Activated T-cell treated with anti-CD3 and anti-CD28 coated beads for 4 hours (primary cell): ENCODE measurements at regions not wholly inside any gene's neighbourhood (a gene's known extent, or its start where the extent isn't known, plus 50 kb on each side); places are given as distances from the start of the nearest gene placed in this dataset.

Experiments
- DNase-seq: peaks from one replicate; pipeline ENCODE4 v3.0.0-alpha.2; 2020

DNA sequence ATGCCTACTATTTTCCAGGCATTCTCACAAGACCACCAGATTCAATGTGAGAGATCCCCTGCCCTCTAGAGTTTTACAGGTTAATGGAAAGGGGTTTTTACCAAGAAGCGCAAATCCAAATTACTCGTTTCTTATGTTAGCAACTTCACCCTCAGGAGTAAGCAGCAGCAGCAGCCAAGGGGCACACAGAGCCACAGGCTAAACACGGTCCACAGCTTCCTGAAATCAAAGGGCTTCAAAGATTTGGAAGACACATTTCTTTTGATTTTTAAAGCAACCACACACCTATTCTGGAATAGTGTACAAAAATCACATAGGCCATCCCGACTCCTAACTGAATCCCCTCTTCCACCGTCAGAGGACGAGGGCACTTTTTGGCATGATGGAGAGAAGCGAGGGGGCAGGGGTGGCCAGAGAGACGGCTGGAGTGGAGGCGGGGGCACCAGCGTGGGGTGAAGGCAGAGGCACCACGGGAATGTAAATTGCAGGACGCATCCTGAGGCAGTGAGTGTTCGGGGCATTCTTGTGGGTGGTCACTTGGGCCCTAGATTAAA is 107.0 kb downstream of the ARF6 start:
- no peak for DNase-seq

DNA sequence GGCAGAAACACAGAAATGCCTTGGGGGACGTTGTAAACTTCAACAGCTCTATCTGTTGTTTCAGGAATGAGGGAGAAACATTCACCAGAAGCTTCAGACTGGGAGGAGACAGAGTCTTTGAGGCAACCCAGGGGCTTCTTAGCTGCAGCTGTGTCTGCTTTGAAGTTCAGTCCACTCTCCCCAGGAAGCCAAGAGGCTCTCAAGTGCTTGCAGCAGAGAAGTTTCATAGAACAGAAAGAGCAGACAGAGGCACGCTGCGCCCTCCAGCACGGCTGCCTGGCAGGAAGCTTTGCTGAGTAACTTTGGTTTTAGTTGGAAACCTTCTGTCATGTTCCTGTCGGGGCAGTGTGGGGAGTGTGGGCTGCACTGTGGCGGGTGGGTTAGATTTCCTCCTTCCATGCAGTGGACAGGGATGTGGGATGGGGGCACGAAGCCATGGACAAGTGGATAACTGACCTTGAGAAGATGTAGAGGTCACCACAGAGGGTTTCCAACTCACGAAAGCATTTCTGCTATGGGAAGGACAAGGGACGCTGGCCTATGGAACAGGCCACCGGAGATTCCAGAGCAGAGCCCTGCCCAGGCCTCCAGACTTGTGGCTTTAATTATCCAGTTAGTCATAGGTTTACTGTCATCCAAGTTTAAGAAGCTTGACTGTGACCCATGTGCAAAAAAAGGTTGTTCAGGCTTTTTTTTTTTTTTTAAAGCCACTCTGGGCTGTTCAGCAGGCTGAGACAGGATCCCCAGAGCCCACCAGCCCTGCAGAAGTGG is 107.7 kb downstream of the ARF6 start:
- peak; percentile 61 for DNase-seq

GRCh38 chr14:50001151-50001998 is 108.5 kb downstream of the ARF6 start:
- DNase-seq = peak; percentile 53

DNA sequence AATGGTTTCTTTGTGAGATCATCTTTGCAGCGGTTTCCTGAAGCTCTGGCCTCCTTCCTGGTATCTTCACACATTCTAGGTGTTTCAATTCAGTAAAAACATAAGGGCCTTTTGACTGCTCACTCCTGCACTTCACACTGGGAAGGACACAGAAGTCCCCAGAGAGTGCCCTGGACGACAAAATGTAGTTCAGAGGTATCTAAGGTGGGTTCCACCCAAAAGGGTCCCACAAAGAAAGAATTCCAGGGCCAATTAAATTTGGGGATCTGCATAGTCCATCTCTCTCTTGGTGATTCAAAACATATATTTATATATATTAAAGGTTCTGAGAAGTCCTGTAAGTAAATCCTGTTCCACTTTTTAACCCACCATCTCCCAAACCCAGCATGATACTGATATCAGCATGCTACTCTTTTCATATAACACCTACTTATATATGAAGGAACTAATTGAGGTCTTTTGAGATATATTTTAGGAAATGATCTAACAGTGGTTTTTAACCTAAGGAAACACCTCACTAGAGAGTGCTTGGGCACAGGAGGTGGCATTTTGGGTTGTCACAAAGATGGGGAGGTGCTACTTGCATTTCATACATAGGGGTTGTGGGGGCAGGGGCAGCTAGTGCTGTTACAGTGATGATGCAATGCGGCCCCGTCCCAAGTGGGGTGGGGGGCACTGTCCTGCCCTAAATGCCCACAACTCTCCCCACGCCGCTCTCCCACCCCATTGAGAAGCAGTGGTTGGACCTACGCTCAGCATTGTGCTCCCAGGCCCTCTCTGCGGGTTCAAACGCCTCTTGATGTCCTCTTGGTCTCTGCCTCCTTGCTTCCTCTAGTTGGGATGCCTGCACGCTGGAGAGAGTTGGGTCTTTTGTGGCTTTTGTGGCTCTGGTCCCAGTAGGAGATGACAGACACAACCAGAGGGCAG is 109.4 kb downstream of the ARF6 start:
- peak; percentile 33 for DNase-seq

GRCh38 chr14:50002926-50003212 is 110.0 kb downstream of the ARF6 start:
- DNase-seq = no peak

- peak; percentile 51 for DNase-seq
Measured at GRCh38 chr14:50003213-50004021, 110.5 kb downstream of the ARF6 start.

- no peak for DNase-seq
Measured at GRCh38 chr14:50006141-50006540, 110.2 kb downstream of the VCPKMT start.

DNA sequence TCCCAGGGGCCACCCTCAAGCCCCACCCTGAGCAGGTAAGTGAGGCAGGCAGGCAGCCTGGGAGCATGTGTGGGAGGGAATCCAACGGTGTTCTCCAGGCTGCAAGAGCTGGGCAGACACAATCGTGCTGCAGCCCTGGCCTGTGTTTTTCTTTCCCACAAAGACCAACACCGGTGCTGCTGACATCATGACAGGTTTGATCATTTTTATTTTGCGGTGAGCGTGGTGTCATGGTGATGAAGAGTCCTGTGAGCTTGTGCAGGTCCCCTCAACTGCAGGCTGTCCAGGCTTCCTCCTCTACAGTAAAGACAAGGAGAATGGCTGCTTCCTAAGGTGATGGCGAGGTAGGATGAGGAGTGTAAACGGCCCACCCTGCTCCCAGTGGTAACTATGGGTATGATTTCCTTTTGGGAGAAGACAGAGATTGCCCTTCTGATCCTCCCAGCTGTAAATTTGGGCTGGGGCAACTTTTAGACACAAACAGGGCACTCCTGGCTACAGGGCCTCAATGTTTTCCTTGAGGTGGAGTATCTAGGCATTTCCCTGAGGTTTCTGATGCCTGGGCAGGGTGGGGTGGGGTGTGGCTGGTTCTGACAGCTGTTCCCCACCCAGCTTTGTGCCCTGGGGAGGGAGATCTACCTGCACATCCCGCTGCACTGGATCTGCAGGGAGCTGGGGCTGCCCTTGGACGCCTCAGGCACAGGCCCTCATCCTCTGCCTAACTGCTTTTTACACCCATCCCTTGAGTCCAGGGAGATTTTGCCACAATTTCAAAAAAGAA is 109.1 kb downstream of the VCPKMT start:
- DNase-seq = no peak

- DNase-seq = no peak
Measured at GRCh38 chr14:50008562-50008961, 107.8 kb downstream of the VCPKMT start.

- DNase-seq = no peak
Measured at GRCh38 chr14:50008974-50009373, 107.4 kb downstream of the VCPKMT start.

DNA sequence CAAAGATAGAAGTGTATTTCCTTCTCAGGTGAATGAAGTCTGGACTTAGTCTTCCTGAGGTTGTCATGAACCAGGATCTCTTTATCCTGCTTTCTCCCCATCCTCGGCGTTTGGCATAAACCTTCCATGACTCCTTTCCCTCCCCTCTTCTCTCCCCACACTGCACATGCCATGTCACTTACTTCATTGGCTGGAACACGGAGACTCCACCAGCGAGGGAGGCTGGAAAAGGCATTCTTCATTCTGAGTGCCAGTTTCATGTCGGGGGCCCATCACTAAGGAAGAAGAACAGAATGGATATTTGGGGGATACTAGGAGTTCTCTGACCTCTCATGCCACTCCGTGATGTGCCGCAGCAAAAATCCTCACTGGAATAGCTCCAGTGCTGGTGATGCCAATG is 105.6 kb downstream of the VCPKMT start:
- no peak for DNase-seq

GRCh38 chr14:50011242-50011641 is 105.1 kb downstream of the VCPKMT start:
- no peak for DNase-seq

DNA sequence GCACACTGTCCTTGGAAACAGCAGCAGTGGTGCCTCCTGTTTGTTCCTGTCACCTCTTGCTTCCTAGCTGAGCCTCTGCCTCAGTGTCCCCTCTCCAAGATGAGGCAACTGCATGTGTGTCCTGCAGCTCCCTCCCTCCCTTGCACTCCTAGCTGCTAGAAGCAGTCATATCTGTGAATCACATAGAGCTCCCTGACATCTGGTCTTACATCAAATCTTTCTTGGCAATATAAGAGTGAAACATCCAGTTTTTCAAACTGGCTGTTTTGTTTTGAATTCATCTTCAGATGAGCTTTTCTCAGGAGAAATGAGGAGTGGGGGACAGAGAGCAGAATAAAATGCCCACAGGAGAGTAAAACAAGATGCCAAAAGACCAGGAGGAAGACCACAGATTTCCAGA is 103.7 kb downstream of the VCPKMT start:
- DNase-seq = no peak

DNA sequence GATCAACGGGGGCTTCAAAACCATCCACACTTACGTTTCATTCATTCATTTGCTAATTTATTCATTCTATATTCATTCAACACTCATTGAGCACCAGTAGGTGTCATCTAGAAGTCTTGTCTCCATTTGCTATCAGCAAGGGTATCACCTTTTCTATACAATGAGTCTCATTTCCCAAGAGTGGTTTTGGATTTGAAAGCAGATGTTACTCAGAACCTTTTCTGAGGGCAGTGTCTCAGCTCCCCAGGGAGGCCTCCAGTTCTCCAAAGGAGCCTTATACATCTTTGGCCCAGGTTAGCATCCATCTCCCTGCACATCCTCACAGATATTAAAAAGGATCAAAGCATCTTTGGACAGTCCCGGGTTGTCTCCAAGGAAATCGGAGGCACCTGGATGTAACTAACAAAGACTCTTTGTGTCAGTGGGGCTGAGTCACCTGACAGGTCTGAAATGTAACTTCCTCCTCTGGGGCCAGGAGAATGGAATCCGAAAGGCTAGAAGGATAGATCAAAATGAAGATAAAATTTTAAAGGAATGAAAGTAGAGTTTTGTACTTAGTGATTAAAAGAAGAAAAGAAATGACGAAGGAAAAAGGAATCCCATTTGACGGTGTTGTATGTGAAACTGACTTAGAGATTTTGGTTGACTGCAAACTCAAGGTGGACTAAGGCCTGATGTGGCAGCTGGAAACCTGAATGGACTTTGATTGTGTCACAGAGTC is 103.0 kb downstream of the VCPKMT start:
- DNase-seq = no peak

GRCh38 chr14:50013934-50014333 is 102.4 kb downstream of the VCPKMT start:
- DNase-seq = no peak

- no peak for DNase-seq
Measured at GRCh38 chr14:50014809-50015430, 101.5 kb downstream of the VCPKMT start.

GRCh38 chr14:50015716-50016115 is 100.7 kb downstream of the VCPKMT start:
- DNase-seq = no peak

GRCh38 chr14:50018201-50018932 is 98.0 kb downstream of the VCPKMT start:
- no peak for DNase-seq

GRCh38 chr14:50018933-50019210 is 97.5 kb downstream of the VCPKMT start:
- no peak for DNase-seq

DNA sequence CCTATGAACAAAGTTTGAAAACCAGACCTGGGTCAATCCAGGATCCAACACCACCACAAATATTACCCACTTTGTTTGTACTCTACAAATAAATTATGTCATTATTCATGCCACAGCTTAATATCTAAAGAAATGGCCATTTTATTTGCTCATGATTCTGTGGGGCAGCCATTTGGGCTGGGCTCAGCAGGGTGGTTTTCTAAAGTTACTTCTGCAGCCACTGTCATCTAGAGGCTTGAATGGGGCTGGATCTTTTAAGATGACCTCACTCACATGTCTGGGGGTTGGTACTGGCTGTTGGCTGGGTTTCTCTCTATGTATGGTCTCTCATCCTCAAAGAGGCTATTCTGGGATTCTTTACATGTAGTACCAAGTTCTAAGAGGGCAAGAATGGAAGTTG is 96.2 kb downstream of the VCPKMT start:
- no peak for DNase-seq
